Adrenal gland (tissue), 9 donors: ENCODE measurements at regions not wholly inside any gene's neighbourhood (a gene's known extent, or its start where the extent isn't known, plus 50 kb on each side); places are given as distances from the start of the nearest gene placed in this dataset.

ENCODE experiments used
- DNase-seq, 7 donors: peaks; one replicate each; pipeline ENCODE4 v3.0.0-alpha.2; 2019 to 2020
- H3K27ac ChIP-seq, 5 donors: fragments of 200-600 bp; sonication (generic) in 4 of 5; 1 replicate in 3 of 5; 2 replicates in 2 of 5; pipeline versions ENCODE4 v1.5.1 to v1.8.0; 2016 to 2020; ENCODE audit warnings: mild to moderate bottlenecking in 1 of 5
- H3K27me3 ChIP-seq: fragments of 200-600 bp; 2 replicates; pipeline ENCODE4 v1.8.0; 2021
- H3K36me3 ChIP-seq, 2 donors: fragments of 200-600 bp; replicated peaks in 1 of 2; 1 replicate in 1 of 2; 2 replicates in 1 of 2; pipeline versions ENCODE4 v1.5.1 to v1.8.0; 2018 to 2022
- H3K4me1 ChIP-seq, 2 donors: fragments of 200-600 bp; replicated peaks in 1 of 2; 1 replicate in 1 of 2; 2 replicates in 1 of 2; pipeline versions ENCODE4 v1.5.1 to v1.8.0; 2018 to 2021
- H3K4me3 ChIP-seq, 4 donors: fragments of 200-600 bp; sonication (generic) in 3 of 4; one replicate each; pipeline ENCODE4 v1.5.1; 2016 to 2018
- H3K9me3 ChIP-seq, 3 donors: fragments of 200-600 bp; sonication (generic) in 1 of 3; replicated peaks in 1 of 3; 1 replicate in 2 of 3; 2 replicates in 1 of 3; pipeline versions ENCODE4 v1.5.1 to v1.8.0; 2016 to 2021
- POLR2A ChIP-seq, 2 donors: fragments of 450-650 bp; IDR thresholded peaks; one replicate each; pipeline ENCODE4 v1.6.1; 2017; ENCODE audit warnings: antibody characterized with exemption in 2 of 2, mild to moderate bottlenecking in 2 of 2, moderate library complexity in 1 of 2
- WGBS, 4 donors: extraction: QIAGEN DNeasy Blood & Tissue Kit in 2 of 4; methylation state at CpG; one replicate each; pipeline versions ENCODE4 v1.1.5 to v1.1.7; 2013 to 2017; 5-methylcytosine and 5-hydroxymethylcytosine counted together
- intact Hi-C, 2 donors: fragments of 100-400 bp; cut with DNase I; formaldehyde crosslinking; loops; one replicate each; pipeline versions ENCODE4 v1.14.1 to v1.15.0; 2022 to 2023
- TF ChIP-seq, protein P1 (sequence below), 6 experiments: fragments of 450-650 bp in 4 of 6; fragments of 200-600 bp in 2 of 6; sonication (generic) in 1 of 6; IDR thresholded peaks; 1 replicate in 5 of 6; 2 replicates in 1 of 6; pipeline versions ENCODE4 v1.5.1 to v1.8.0; 2016 to 2021; ENCODE audit warnings: antibody characterized with exemption in 6 of 6, mild to moderate bottlenecking in 2 of 6, moderate library complexity in 1 of 6
- donor health status: healthy with polysubstance abuse.
- donor health status: Bipolar disorder and iron deficiency.
- donor health status: DM: yes; HTN: yes; CAD: no.
- donor health status: DM: no; HTN: no; CAD: no.
- donor health status: DM: no; HTN: no; CAD: no.

DNA sequence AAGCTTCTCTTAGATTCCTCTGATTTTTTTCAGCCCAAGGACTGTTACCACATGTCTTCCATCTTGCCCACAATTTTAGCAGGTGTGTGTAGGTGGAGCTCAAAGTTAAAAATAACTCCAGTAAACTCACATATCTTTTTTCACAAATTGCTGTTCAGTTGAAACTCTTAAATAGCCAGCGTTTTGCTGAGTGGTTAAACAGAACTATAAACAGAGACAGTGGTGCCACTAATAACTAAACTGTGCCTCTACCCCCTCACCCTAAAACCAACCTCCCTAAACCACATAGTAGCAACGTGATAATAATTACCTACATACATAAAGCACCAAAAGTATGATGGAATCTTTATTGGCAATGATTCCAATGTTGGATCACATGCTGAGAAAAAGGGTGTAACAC, 525.1 kb downstream of the PDCD6IP start:
- Histone ChIP-seq H3K4me3 (no peak overlapping the region), H3K9me3 (no peaks in the 10 kb centered on the region), H3K36me3 (no peaks in the 10 kb centered on the region), H3K27ac (no peak overlapping the region), H3K4me1 (no peaks in the 10 kb centered on the region), H3K27me3 (no peaks in the 10 kb centered on the region)
- DNase-seq = no peak
- intact Hi-C loops = no loop called here
- WGBS, 4 donors = 61 to 77% (median 65%) methylated on average over 2 of the region's 2 CpGs
- no peak for TF ChIP-seq POLR2A (IDR thresholded peaks at IDR 0.05)
- TF ChIP-seq, protein P1, sequence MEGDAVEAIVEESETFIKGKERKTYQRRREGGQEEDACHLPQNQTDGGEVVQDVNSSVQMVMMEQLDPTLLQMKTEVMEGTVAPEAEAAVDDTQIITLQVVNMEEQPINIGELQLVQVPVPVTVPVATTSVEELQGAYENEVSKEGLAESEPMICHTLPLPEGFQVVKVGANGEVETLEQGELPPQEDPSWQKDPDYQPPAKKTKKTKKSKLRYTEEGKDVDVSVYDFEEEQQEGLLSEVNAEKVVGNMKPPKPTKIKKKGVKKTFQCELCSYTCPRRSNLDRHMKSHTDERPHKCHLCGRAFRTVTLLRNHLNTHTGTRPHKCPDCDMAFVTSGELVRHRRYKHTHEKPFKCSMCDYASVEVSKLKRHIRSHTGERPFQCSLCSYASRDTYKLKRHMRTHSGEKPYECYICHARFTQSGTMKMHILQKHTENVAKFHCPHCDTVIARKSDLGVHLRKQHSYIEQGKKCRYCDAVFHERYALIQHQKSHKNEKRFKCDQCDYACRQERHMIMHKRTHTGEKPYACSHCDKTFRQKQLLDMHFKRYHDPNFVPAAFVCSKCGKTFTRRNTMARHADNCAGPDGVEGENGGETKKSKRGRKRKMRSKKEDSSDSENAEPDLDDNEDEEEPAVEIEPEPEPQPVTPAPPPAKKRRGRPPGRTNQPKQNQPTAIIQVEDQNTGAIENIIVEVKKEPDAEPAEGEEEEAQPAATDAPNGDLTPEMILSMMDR (IDR thresholded peaks at IDR 0.05) = no peak

DNA sequence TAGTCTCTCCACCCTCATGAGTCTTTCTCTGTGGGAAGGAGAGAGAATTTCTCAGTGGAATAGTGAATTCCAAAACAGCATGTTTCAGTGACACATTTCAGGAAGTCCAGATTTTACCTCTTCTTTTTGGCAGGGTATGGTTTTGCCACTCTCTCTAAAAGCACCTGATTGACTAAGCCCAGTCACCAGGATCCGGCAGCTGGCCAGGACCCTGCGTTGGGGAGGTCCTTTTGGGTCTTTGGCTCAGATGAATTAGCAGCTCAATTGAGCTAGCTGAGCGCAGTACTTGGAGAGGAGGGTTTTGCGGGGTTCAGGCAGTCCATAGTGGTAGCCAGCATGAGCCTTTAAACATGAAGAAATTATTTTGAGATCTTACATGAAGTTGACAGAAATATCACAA, 548.2 kb downstream of the PDCD6IP start:
- no peak overlapping the region for H3K27ac ChIP-seq
- intact Hi-C loops = no loop called here
- no peak overlapping the region for H3K4me3 ChIP-seq
- 82 to 84% (median 84%) methylated on average over 4 of the region's 4 CpGs for WGBS, 4 donors
- TF ChIP-seq POLR2A (IDR thresholded peaks at IDR 0.05) = no peak
- TF ChIP-seq, protein P1 (IDR thresholded peaks at IDR 0.05) = no peak
- no peaks in the 10 kb centered on the region for H3K4me1 ChIP-seq
- no peaks in the 10 kb centered on the region for H3K36me3 ChIP-seq
- H3K9me3 ChIP-seq = peaks cover 0 to 4% (median 0%) of the 10 kb centered on the region in 3 donors
- H3K27me3 ChIP-seq = no peaks in the 10 kb centered on the region
- DNase-seq = no peak

DNA sequence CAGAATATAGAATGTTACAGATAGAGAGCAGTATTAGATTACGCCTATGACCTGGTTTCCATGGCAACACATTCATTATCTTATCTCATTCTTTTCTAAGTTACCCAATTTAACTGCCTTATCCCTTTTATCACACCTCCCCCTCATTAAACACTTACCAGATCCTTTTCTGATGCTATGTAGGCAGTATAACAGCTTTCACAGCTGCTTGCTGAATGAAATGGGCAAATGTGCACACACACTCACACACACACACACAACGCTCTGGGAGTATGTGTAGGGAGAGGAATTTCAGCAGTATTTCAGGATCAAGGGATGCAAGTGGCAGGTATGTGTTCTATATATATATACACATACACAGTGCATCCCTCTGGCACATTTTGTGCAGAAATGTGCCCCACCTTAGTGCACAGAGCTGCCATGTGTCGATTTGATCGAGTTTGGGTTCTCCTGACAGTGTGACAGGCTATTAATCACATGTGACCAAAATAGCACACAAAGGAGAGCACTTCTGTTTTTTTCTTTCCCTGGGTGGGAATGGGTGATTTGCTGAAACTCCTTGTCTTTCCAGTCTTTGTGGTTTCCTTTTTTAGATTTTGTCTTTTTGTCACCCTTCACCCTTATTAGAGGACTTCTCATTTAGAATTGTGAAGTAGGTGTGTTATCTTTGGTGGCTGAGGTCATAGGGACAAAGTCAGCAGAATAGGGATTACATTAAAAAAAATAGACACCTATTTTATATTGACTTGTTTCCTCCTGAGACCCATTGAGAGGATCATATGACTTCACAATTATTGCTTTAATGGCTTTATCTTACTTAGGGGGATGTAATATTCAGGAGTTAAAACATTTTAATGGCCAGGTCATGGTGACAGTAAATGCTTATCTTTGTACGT, 553.7 kb downstream of the PDCD6IP start:
- Histone ChIP-seq H3K9me3 (no peaks in the 10 kb centered on the region), H3K27me3 (no peaks in the 10 kb centered on the region), H3K4me1 (no peaks in the 10 kb centered on the region), H3K36me3 (no peaks in the 10 kb centered on the region), H3K4me3 (no peak overlapping the region), H3K27ac (no peak overlapping the region)
- WGBS, 4 donors = 32 to 40% (median 33%) methylated on average over 5 of the region's 5 CpGs
- TF ChIP-seq, protein P1 (IDR thresholded peaks at IDR 0.05) = no peak
- no peak for DNase-seq
- intact Hi-C loops = no loop called here

DNA sequence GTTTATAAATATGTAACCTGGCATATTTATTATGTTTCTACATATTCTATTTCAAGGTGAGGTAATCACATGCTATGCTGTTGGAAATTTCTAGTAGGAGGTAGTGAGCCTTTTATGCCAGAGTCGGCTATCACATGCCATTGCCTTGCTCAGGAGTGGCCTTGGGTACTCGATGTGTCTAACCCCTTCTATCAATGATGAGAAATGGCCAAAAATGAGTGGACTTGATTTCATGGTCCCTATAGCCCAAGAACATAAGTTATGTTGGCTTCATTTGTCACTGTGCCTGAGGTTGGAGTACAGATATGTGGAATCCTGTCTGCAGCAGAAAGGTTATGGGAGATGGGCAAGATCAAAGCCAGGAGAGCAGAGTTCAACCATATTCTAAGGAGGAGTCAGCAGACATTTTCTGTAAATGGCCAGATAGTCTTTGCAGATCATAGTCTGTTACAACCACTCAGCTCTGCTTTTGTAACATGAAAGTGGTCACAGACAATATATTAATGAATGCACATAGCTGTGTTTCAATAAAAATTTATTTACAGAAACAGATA, 554.4 kb downstream of the PDCD6IP start:
- intact Hi-C loops = no loop called here
- no peaks in the 10 kb centered on the region for H3K9me3 ChIP-seq
- no peaks in the 10 kb centered on the region for H3K4me1 ChIP-seq
- 54 to 78% (median 62%) methylated on average over 2 of the region's 2 CpGs for WGBS, 4 donors
- no peaks in the 10 kb centered on the region for H3K27me3 ChIP-seq
- no peak overlapping the region for H3K27ac ChIP-seq
- H3K4me3 ChIP-seq = no peak overlapping the region
- no peaks in the 10 kb centered on the region for H3K36me3 ChIP-seq
- no peak for TF ChIP-seq POLR2A (IDR thresholded peaks at IDR 0.05)
- TF ChIP-seq, protein P1 (IDR thresholded peaks at IDR 0.05) = no peak
- no peak for DNase-seq
